OCI-LY1 (cell line): ENCODE measurements at regions not wholly inside any gene's neighbourhood (a gene's known extent, or its start where the extent isn't known, plus 50 kb on each side); places are given as distances from the start of the nearest gene placed in this dataset.

Experiments used
- H2AFZ ChIP-seq: fragments of 200-600 bp; sonication (generic), shearing (Covaris generic); 2 replicates; pipeline ENCODE4 v1.6.0; 2014; ENCODE audit warnings: antibody characterized with exemption, mild to moderate bottlenecking, low read length
- H3F3A ChIP-seq: fragments of 200-600 bp; sonication (generic), shearing (Covaris generic); 2 replicates; pipeline ENCODE4 v1.6.0; 2014; ENCODE audit warnings: mild to moderate bottlenecking, antibody characterized with exemption, low read length, moderate library complexity; ENCODE audit not compliant: insufficient read depth
- H3K27ac ChIP-seq: fragments of 200-600 bp; sonication (generic); 2 replicates; pipeline ENCODE4 v1.5.1; 2014; ENCODE audit warnings: low read length, mixed run types, mild to moderate bottlenecking, low read depth; ENCODE audit not compliant: poor library complexity, severe bottlenecking
- H3K27me3 ChIP-seq: fragments of 200-600 bp; sonication (generic); 2 replicates; pipeline ENCODE4 v1.6.0; 2014; ENCODE audit warnings: antibody characterized with exemption, mild to moderate bottlenecking, low read length, moderate library complexity; ENCODE audit not compliant: insufficient read depth
- H3K36me3 ChIP-seq: fragments of 200-600 bp; sonication (generic); 2 replicates; pipeline ENCODE4 v1.6.1; 2014; ENCODE audit warnings: mild to moderate bottlenecking, antibody characterized with exemption, low read length, moderate library complexity, mixed read lengths; ENCODE audit not compliant: insufficient read depth
- H3K4me1 ChIP-seq: fragments of 200-600 bp; sonication (generic); 2 replicates; pipeline ENCODE4 v1.5.1; 2014; ENCODE audit warnings: mild to moderate bottlenecking, low read length, moderate library complexity; ENCODE audit not compliant: insufficient read depth, severe bottlenecking
- H3K4me2 ChIP-seq: fragments of 200-600 bp; sonication (generic), shearing (Covaris generic); 2 replicates; pipeline ENCODE4 v1.6.1; 2014; ENCODE audit warnings: low read length
- H3K4me3 ChIP-seq: fragments of 200-600 bp; sonication (generic); 2 replicates; pipeline ENCODE4 v1.5.1; 2014; ENCODE audit warnings: low read length, low read depth, mild to moderate bottlenecking, mixed read lengths; ENCODE audit not compliant: poor library complexity, severe bottlenecking
- H3K79me2 ChIP-seq: fragments of 200-600 bp; shearing (Covaris generic); 2 replicates; pipeline ENCODE4 v1.6.1; 2016; ENCODE audit warnings: mixed run types, low read length, mixed read lengths; ENCODE audit not compliant: insufficient read depth
- H3K9ac ChIP-seq: fragments of 200-600 bp; sonication (generic), shearing (Covaris generic); 2 replicates; pipeline ENCODE4 v1.6.1; 2014; ENCODE audit warnings: mild to moderate bottlenecking, low read length, mixed read lengths
- H3K9me2 ChIP-seq: fragments of 200-600 bp; sonication (generic), shearing (Covaris generic); 2 replicates; pipeline ENCODE4 v1.6.1; 2014; ENCODE audit warnings: low read depth, mild to moderate bottlenecking, low read length, mixed read lengths
- H3K9me3 ChIP-seq: fragments of 200-600 bp; shearing (Covaris generic); 2 replicates; pipeline ENCODE4 v1.6.1; 2014; ENCODE audit warnings: low read length, mixed read lengths
- H4K20me1 ChIP-seq: fragments of 200-600 bp; sonication (generic), shearing (Covaris generic); 2 replicates; pipeline ENCODE4 v1.6.0; 2016; ENCODE audit warnings: mild to moderate bottlenecking, low read length; ENCODE audit not compliant: insufficient read depth
- EZH2 ChIP-seq: fragments of 200-600 bp; sonication (generic), shearing (Covaris generic); IDR thresholded peaks from 2 replicates; pipeline ENCODE4 v1.8.0; 2017; ENCODE audit warnings: borderline replicate concordance, mixed run types, mild to moderate bottlenecking, antibody characterized with exemption, low read length, moderate library complexity, mixed read lengths
- TF ChIP-seq, protein P1 (sequence below): fragments of 200-600 bp; sonication (generic), shearing (Covaris generic); IDR thresholded peaks from 2 replicates; pipeline ENCODE4 v1.5.1; 2017; ENCODE audit warnings: mild to moderate bottlenecking, antibody characterized with exemption, low read length, moderate library complexity, mixed read lengths

DNA sequence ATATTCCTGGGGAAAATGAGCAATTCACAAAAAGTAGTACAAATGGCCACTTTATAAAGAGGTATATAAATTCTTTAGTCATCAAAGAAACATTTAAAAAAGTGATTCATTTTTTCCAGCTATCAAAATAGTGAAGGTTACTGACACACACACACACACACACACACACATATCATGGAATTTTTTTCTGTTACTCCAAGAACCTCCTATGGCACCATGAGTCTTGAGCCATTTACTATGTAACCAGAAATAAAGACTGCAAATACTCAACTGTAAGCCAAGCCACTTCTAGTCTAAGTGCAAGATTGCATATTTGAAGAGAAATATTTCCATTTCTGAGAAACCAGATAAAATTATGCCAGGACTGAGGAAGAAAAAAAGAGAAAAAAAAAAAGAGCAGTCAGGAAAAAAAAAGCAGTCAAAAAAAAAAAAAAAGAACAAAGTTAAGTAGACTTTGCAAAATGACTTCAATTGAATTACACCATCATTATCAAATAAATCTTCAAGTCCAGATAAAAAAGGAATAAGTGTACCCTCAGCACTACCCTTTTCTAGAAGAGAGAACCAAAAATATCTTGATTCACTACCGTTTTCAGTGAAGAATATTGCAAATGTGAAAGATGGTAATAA lies 275.7 kb downstream of the DAD1 start:
- Histone ChIP-seq H3K9me2 (no peaks in the 10 kb centered on the region), H3F3A (no peaks in the 10 kb centered on the region), H3K9ac (no peak overlapping the region), H3K4me3 (no peak overlapping the region), H3K27ac (no peak overlapping the region), H3K36me3 (no peaks in the 10 kb centered on the region), H3K9me3 (no peaks in the 10 kb centered on the region), H3K4me2 (no peak overlapping the region), H3K79me2 (no peaks in the 10 kb centered on the region), H4K20me1 (no peaks in the 10 kb centered on the region), H2AFZ (no peak overlapping the region), H3K4me1 (no peaks in the 10 kb centered on the region), H3K27me3 (no peaks in the 10 kb centered on the region; the same call in 1 of the 2 replicates)
- TF ChIP-seq, protein P1, sequence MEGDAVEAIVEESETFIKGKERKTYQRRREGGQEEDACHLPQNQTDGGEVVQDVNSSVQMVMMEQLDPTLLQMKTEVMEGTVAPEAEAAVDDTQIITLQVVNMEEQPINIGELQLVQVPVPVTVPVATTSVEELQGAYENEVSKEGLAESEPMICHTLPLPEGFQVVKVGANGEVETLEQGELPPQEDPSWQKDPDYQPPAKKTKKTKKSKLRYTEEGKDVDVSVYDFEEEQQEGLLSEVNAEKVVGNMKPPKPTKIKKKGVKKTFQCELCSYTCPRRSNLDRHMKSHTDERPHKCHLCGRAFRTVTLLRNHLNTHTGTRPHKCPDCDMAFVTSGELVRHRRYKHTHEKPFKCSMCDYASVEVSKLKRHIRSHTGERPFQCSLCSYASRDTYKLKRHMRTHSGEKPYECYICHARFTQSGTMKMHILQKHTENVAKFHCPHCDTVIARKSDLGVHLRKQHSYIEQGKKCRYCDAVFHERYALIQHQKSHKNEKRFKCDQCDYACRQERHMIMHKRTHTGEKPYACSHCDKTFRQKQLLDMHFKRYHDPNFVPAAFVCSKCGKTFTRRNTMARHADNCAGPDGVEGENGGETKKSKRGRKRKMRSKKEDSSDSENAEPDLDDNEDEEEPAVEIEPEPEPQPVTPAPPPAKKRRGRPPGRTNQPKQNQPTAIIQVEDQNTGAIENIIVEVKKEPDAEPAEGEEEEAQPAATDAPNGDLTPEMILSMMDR, result no peak
- no peak for TF ChIP-seq EZH2

DNA sequence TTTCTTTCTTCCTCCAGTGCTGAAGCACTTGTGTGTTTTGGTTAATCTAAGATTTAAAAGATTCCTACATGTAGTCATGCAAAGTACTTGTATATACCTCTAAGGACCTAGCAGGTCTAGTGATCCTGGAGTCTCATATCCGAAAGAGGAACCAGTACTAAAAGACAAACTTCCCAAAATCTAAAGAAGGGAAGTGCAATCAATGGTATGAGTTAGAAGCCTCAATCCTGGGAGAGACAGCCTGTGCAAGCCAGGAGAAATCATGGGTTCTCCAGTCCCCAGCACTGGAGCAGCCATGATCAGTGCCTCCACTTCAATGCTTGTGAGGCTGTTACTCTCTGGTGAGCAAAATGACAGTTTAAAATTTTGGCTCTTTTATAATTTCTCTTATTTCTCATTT lies 277.4 kb downstream of the DAD1 start:
- Histone ChIP-seq H3K4me1 (no peaks in the 10 kb centered on the region), H4K20me1 (no peaks in the 10 kb centered on the region), H3K27me3 (no peaks in the 10 kb centered on the region; the same call in 1 of the 2 replicates), H3K9ac (no peak overlapping the region), H3K4me3 (no peak overlapping the region), H3K9me2 (no peaks in the 10 kb centered on the region), H3K36me3 (no peaks in the 10 kb centered on the region), H2AFZ (no peak overlapping the region), H3K27ac (no peak overlapping the region), H3F3A (no peaks in the 10 kb centered on the region), H3K9me3 (no peaks in the 10 kb centered on the region), H3K79me2 (no peaks in the 10 kb centered on the region), H3K4me2 (no peak overlapping the region)
- TF ChIP-seq, protein P1, result no peak
- TF ChIP-seq EZH2, result no peak

DNA sequence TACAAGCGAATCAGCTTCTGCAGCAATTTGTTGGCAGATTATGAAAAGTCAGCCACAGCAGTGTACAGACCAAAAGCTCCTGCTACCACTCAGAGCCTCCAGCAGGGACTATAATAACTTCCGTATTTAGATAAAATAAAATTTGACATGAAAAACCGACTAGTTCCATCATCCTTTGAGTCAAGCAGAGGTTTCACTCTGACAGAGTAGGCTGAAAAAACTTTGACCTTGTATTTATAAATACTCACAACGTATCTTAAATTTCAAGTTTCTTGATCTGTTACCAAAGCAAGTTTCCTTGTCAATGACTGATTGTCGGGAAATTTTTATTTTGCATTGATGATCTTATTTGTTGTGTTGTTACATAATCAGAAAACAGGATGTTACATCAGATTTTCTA lies 283.4 kb downstream of the DAD1 start:
- Histone ChIP-seq H3K79me2 (no peaks in the 10 kb centered on the region), H3K4me1 (no peaks in the 10 kb centered on the region), H3K9me2 (no peaks in the 10 kb centered on the region), H3K9ac (no peak overlapping the region), H2AFZ (no peak overlapping the region), H3K27me3 (no peaks in the 10 kb centered on the region), H4K20me1 (no peaks in the 10 kb centered on the region), H3K4me3 (no peak overlapping the region), H3K4me2 (no peak overlapping the region), H3K9me3 (no peaks in the 10 kb centered on the region), H3F3A (no peaks in the 10 kb centered on the region), H3K36me3 (no peaks in the 10 kb centered on the region), H3K27ac (no peak overlapping the region)
- no peak for TF ChIP-seq EZH2
- TF ChIP-seq, protein P1, result no peak
